Immature natural killer cell (primary cell): ENCODE measurements at regions not wholly inside any gene's neighbourhood (a gene's known extent, or its start where the extent isn't known, plus 50 kb on each side); places are given as distances from the start of the nearest gene placed in this dataset.

Experiments used
- DNase-seq, 3 donors: peaks; one replicate each; pipeline ENCODE4 v3.0.0; 2022; ENCODE audit warnings: mixed read lengths in 1 of 3
- H3K27ac Mint-ChIP-seq, 6 donors: one replicate each; pipeline ENCODE4 v1.8.0; 2020; ENCODE audit warnings: mixed read lengths in 6 of 6, mild to moderate bottlenecking in 5 of 6, inconsistent platforms in 4 of 6, moderate library complexity in 3 of 6
- H3K27me3 Mint-ChIP-seq, 3 donors: one replicate each; pipeline ENCODE4 v1.8.0; 2020 to 2021; ENCODE audit warnings: low read depth in 3 of 3, mild to moderate bottlenecking in 3 of 3, mixed read lengths in 3 of 3, moderate library complexity in 3 of 3, inconsistent platforms in 1 of 3
- H3K36me3 Mint-ChIP-seq, 3 donors: one replicate each; pipeline ENCODE4 v1.8.0; 2020; ENCODE audit warnings: mixed read lengths in 3 of 3, inconsistent platforms in 2 of 3, mild to moderate bottlenecking in 2 of 3
- H3K4me1 Mint-ChIP-seq, 2 donors: one replicate each; pipeline ENCODE4 v1.8.0; 2020; ENCODE audit warnings: inconsistent platforms in 2 of 2, mild to moderate bottlenecking in 2 of 2, mixed read lengths in 2 of 2, moderate library complexity in 1 of 2
- H3K4me3 Mint-ChIP-seq, 5 donors: one replicate each; pipeline ENCODE4 v1.8.0; 2020; ENCODE audit warnings: mild to moderate bottlenecking in 5 of 5, mixed read lengths in 5 of 5, inconsistent platforms in 3 of 5, moderate library complexity in 3 of 5
- H3K9me3 Mint-ChIP-seq, 6 donors: one replicate each; pipeline ENCODE4 v1.8.0; 2020; ENCODE audit warnings: mild to moderate bottlenecking in 6 of 6, mixed read lengths in 6 of 6, inconsistent platforms in 4 of 6, moderate library complexity in 3 of 6

DNA sequence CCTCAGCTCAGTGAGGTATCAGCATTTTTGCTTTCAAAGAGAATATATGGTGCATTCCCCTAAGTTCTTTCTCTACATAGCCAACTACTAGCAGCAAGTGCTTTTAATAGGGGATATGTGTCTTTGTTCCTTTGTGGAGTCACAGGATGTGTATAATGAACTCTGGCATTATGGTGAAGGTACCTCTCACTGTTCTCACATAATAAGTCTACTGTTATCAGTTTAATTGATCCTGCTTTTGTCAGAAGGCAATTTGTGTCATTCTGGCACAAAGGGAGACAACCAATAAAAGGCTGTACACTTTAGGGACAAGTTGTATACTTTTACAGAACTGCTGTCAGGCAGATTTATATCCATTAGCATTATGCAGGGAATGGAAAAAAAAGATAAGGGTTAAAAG lies 531.4 kb upstream of the RIOK2 start:
- Mint-ChIP-seq H3K36me3 (no peaks in the 10 kb centered on the region), H3K4me1 (no peaks in the 10 kb centered on the region), H3K9me3 (peaks cover 0 to 8% (median 1%) of the 10 kb centered on the region in 6 donors), H3K27ac (no peak overlapping the region), H3K27me3 (peaks cover 0 to 2% (median 2%) of the 10 kb centered on the region in 3 donors), H3K4me3 (no peak overlapping the region)
- DNase-seq = no peak

DNA sequence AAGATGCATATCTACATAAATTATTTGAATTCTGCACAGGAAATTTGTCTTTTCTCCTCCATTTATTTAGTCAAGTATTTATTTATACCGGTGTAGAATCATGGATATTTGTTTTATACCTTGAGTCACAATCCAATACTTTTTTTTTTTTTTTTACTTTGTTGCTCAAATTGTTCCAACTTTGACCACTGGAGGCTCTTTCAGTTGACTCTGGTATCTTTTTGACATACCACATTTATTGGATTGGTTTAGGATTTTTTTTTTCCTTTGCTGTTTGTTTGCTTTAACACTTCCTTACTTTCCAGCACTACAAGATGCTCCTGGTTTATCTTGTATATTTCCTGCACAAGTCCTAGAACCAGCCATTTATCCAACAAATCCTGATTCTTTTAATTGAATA lies 543.1 kb upstream of the RIOK2 start:
- Mint-ChIP-seq H3K4me3 (no peak overlapping the region), H3K27me3 (no peaks in the 10 kb centered on the region), H3K36me3 (no peaks in the 10 kb centered on the region), H3K27ac (no peak overlapping the region), H3K9me3 (peaks cover 0 to 22% (median 7%) of the 10 kb centered on the region in 6 donors), H3K4me1 (no peaks in the 10 kb centered on the region)
- no peak for DNase-seq

GRCh38 chr5:97728920-97729319 lies 545.9 kb upstream of the RIOK2 start:
- Mint-ChIP-seq H3K27me3 (peaks cover 0 to 5% (median 0%) of the 10 kb centered on the region in 3 donors), H3K9me3 (peaks cover 0 to 10% (median 8%) of the 10 kb centered on the region in 6 donors), H3K27ac (no peak overlapping the region), H3K4me3 (no peak overlapping the region), H3K4me1 (no peaks in the 10 kb centered on the region), H3K36me3 (no peaks in the 10 kb centered on the region)
- DNase-seq = no peak

DNA sequence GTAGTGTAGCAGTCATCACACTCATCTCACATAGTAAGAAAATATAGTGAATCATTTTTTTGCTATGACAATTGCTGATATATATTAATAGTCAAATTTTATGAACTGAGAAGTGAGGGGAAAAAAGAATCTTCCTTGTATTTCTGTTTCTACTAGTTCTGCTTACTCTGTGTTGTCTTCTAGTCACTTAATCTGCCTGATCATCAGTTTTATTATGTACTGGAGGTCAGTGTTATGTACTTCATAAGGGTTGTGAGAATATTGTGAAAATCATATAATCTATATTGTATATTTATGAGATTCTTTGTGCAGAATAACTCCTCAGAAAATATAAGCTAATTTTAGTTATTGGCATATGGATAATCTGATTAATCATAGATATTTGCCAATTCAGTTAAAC lies 546.9 kb upstream of the RIOK2 start:
- H3K36me3 Mint-ChIP-seq = no peaks in the 10 kb centered on the region
- no peak overlapping the region for H3K4me3 Mint-ChIP-seq
- no peak for DNase-seq
- H3K27me3 Mint-ChIP-seq = peaks cover 0 to 5% (median 0%) of the 10 kb centered on the region in 3 donors
- H3K4me1 Mint-ChIP-seq = no peaks in the 10 kb centered on the region
- H3K27ac Mint-ChIP-seq = no peak overlapping the region
- H3K9me3 Mint-ChIP-seq = peaks cover 0 to 8% (median 6%) of the 10 kb centered on the region in 6 donors

GRCh38 chr5:97735209-97735608 lies 552.2 kb upstream of the RIOK2 start:
- no peaks in the 10 kb centered on the region for H3K4me1 Mint-ChIP-seq
- no peak for DNase-seq
- H3K9me3 Mint-ChIP-seq = peaks cover 0 to 13% (median 2%) of the 10 kb centered on the region in 6 donors
- H3K4me3 Mint-ChIP-seq = no peak overlapping the region
- no peak overlapping the region for H3K27ac Mint-ChIP-seq
- peaks cover 0 to 5% (median 2%) of the 10 kb centered on the region in 3 donors for H3K27me3 Mint-ChIP-seq
- H3K36me3 Mint-ChIP-seq = no peaks in the 10 kb centered on the region

- no peaks in the 10 kb centered on the region for H3K36me3 Mint-ChIP-seq
- H3K4me3 Mint-ChIP-seq = no peak overlapping the region
- peaks cover 0 to 2% (median 2%) of the 10 kb centered on the region in 3 donors for H3K27me3 Mint-ChIP-seq
- DNase-seq = no peak
- no peaks in the 10 kb centered on the region for H3K4me1 Mint-ChIP-seq
- H3K27ac Mint-ChIP-seq = no peak overlapping the region
- H3K9me3 Mint-ChIP-seq = peaks cover 0 to 6% (median 2%) of the 10 kb centered on the region in 6 donors
These were observed 554.6 kb upstream of the RIOK2 start for GRCh38 chr5:97737608-97738007.

DNA sequence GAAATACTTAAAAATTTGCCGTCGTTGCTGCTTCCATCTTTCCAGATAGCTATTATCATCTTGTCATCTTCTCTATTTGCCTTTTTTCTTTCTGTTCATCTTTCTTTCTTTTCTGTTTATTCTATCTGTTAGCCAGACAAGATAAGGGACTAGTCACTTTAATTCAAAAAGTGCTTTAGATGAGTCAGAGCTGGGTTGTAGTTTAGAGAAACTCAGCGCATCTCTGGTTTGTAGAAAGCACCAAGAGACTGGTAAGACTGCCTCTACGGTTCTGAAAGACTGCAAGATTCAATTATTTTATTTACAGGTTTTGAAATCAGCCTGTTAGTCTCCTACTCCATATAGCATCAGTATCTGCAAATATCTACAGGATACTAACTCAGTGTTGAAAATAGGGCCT lies 562.8 kb upstream of the RIOK2 start:
- peaks cover 0 to 3% (median 0%) of the 10 kb centered on the region in 3 donors for H3K27me3 Mint-ChIP-seq
- no peak overlapping the region for H3K27ac Mint-ChIP-seq
- H3K4me1 Mint-ChIP-seq = no peaks in the 10 kb centered on the region
- H3K4me3 Mint-ChIP-seq = no peak overlapping the region
- H3K9me3 Mint-ChIP-seq = peaks cover 0 to 18% (median 2%) of the 10 kb centered on the region in 6 donors
- H3K36me3 Mint-ChIP-seq = no peaks in the 10 kb centered on the region
- DNase-seq = no peak

DNA sequence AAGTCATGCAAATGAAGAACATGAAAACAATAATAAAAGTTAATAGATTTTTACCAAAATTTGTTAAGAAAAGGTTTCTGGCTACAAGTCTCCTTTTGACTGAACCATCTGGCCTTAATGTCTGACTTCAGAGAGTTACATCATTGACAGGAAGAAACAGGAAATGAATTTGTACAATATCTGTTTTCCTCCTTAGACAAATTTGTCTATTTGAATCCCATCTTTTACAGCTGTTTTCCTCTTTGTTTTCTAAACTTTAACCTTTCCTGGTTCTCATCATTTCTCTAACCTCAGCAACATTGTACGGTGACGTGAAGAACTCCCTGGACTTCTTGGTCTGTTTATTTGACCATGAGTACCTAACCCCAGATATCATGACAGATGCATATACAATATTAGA lies 567.5 kb upstream of the RIOK2 start:
- no peak for DNase-seq
- no peak overlapping the region for H3K27ac Mint-ChIP-seq
- no peak overlapping the region for H3K4me3 Mint-ChIP-seq
- no peaks in the 10 kb centered on the region for H3K36me3 Mint-ChIP-seq
- peaks cover 0 to 12% (median 0%) of the 10 kb centered on the region in 6 donors for H3K9me3 Mint-ChIP-seq
- peaks cover 0 to 6% (median 2%) of the 10 kb centered on the region in 3 donors for H3K27me3 Mint-ChIP-seq
- H3K4me1 Mint-ChIP-seq = no peaks in the 10 kb centered on the region

GRCh38 chr5:97751540-97751939 lies 568.5 kb upstream of the RIOK2 start:
- DNase-seq = no peak
- Mint-ChIP-seq H3K4me1 (no peaks in the 10 kb centered on the region), H3K27me3 (peaks cover 0 to 6% (median 0%) of the 10 kb centered on the region in 3 donors), H3K27ac (no peak overlapping the region), H3K36me3 (no peaks in the 10 kb centered on the region), H3K9me3 (peaks cover 0 to 5% (median 0%) of the 10 kb centered on the region in 6 donors), H3K4me3 (no peak overlapping the region)

GRCh38 chr5:97752871-97753270 lies 569.8 kb upstream of the RIOK2 start:
- Mint-ChIP-seq H3K9me3 (peaks cover 0 to 5% (median 1%) of the 10 kb centered on the region in 6 donors), H3K4me3 (no peak overlapping the region), H3K27me3 (peaks cover 0 to 6% (median 0%) of the 10 kb centered on the region in 3 donors)

DNA sequence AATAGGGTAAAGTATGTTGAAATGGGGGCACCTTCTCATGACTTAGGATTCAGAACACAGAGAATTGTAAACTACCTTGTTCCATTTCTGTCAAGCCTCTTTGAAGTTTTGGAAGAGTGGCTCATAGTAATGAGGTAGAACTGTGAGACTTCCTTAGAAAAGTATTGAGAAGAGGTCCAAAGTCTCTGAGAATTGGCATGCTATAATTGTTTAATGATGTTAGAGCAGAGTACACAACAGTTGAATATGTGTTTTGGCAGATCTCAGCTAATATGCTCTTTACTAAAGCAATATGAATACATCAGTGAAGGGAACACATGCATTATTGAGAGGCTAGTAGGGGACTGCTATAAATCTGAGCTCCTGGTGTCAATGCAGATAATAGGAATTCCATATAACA lies 579.4 kb upstream of the RIOK2 start:
- Mint-ChIP-seq H3K27me3 (peaks cover 0 to 2% (median 0%) of the 10 kb centered on the region in 3 donors), H3K4me1 (no peaks in the 10 kb centered on the region), H3K4me3 (no peak overlapping the region), H3K36me3 (no peaks in the 10 kb centered on the region), H3K27ac (no peak overlapping the region), H3K9me3 (peaks cover 0 to 10% (median 1%) of the 10 kb centered on the region in 6 donors)
- no peak for DNase-seq

More at GRCh38 chr5:97752871-97753270, 569.8 kb upstream of the RIOK2 start:
- no peaks in the 10 kb centered on the region for H3K36me3 Mint-ChIP-seq
- no peak for DNase-seq
- no peak overlapping the region for H3K27ac Mint-ChIP-seq
- H3K4me1 Mint-ChIP-seq = no peaks in the 10 kb centered on the region

GRCh38 chr5:97764700-97765099 lies 581.7 kb upstream of the RIOK2 start:
- H3K36me3 Mint-ChIP-seq = no peaks in the 10 kb centered on the region
- H3K4me1 Mint-ChIP-seq = no peaks in the 10 kb centered on the region
- H3K9me3 Mint-ChIP-seq = peaks cover 0 to 10% (median 3%) of the 10 kb centered on the region in 6 donors
- peaks cover 0 to 2% (median 0%) of the 10 kb centered on the region in 3 donors for H3K27me3 Mint-ChIP-seq
- no peak overlapping the region for H3K4me3 Mint-ChIP-seq
- no peak overlapping the region for H3K27ac Mint-ChIP-seq
- DNase-seq = no peak

DNA sequence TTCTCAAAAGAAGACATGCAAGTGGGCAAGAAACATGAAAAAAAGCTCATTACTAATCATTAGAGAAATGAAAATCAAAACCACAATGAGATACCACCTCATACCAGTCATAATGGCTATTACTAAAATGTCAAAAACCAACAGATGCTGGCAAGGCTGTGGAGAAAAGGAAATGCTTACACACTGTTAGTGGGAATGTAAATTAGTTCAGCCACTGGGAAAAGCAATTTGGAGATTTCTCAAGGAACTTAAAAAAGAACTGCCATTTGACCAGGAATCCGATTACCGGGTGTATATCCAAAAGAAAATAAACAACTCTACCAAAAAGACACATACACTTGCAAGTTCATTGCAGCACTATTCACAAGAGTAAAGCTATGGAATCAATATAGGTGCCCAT lies 595.4 kb upstream of the RIOK2 start:
- DNase-seq = no peak
- peaks cover 2 to 28% (median 17%) of the 10 kb centered on the region in 6 donors for H3K9me3 Mint-ChIP-seq
- H3K4me3 Mint-ChIP-seq = no peak overlapping the region
- peaks cover 0 to 3% (median 0%) of the 10 kb centered on the region in 3 donors for H3K36me3 Mint-ChIP-seq
- H3K27ac Mint-ChIP-seq = no peak overlapping the region
- H3K4me1 Mint-ChIP-seq = no peaks in the 10 kb centered on the region
- H3K27me3 Mint-ChIP-seq = peaks cover 0 to 2% (median 1%) of the 10 kb centered on the region in 3 donors

GRCh38 chr5:97788369-97788768 lies 605.3 kb upstream of the RIOK2 start:
- peaks cover 3 to 25% (median 4%) of the 10 kb centered on the region in 6 donors for H3K9me3 Mint-ChIP-seq
- no peaks in the 10 kb centered on the region for H3K36me3 Mint-ChIP-seq
- H3K27me3 Mint-ChIP-seq = no peaks in the 10 kb centered on the region
- no peak overlapping the region for H3K27ac Mint-ChIP-seq
- H3K4me1 Mint-ChIP-seq = no peaks in the 10 kb centered on the region
- no peak for DNase-seq
- H3K4me3 Mint-ChIP-seq = no peak overlapping the region

DNA sequence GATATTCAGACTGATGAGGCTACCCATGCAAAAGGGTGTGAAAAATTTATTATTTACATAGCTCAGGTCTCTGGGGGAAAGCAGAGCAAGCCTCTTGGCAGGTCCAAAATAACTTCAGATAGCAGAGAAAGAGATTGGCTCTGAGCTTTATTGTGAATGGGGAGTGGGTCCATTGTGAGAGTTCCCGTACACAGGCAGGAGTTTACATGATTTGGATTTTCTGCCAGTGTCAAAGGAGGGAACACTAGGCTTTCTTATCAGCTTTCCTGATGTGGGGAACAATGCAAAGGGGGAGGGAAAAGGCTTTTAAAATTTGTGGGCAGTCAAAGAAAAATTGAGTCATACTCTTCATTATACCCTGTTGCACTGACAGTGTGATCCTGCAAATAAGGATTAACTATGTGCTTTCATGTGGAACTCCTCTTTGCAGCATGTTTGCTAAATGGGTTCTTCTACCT lies 615.0 kb upstream of the RIOK2 start:
- no peaks in the 10 kb centered on the region for H3K4me1 Mint-ChIP-seq

More for the DNA sequence above, 615.0 kb upstream of the RIOK2 start:
- peaks cover 0 to 4% (median 0%) of the 10 kb centered on the region in 3 donors for H3K27me3 Mint-ChIP-seq
- no peak overlapping the region for H3K27ac Mint-ChIP-seq
- H3K9me3 Mint-ChIP-seq = peaks cover 2 to 23% (median 9%) of the 10 kb centered on the region in 6 donors
- no peaks in the 10 kb centered on the region for H3K36me3 Mint-ChIP-seq
- no peak for DNase-seq
- no peak overlapping the region for H3K4me3 Mint-ChIP-seq
